Left ventricle myocardium inferior (tissue), 1 donor: ENCODE measurements at regions not wholly inside any gene's neighbourhood (a gene's known extent, or its start where the extent isn't known, plus 50 kb on each side); places are given as distances from the start of the nearest gene placed in this dataset.

ENCODE experiments used
- DNase-seq: peaks from one replicate; pipeline ENCODE4 v3.0.0-alpha.2; 2020
- H3K27ac ChIP-seq: fragments of 200-600 bp; replicated peaks from 2 replicates; pipeline ENCODE4 v1.8.0; 2021
- H3K27me3 ChIP-seq: fragments of 200-600 bp; 2 replicates; pipeline ENCODE4 v1.8.0; 2021; ENCODE audit warnings: low read depth
- H3K36me3 ChIP-seq: fragments of 200-600 bp; 2 replicates; pipeline ENCODE4 v1.8.0; 2021
- H3K4me1 ChIP-seq: fragments of 200-600 bp; 2 replicates; pipeline ENCODE4 v1.8.0; 2021
- H3K4me3 ChIP-seq: fragments of 200-600 bp; 2 replicates; pipeline ENCODE4 v1.8.0; 2021; ENCODE audit warnings: mild to moderate bottlenecking, moderate library complexity
- H3K9me3 ChIP-seq: fragments of 200-600 bp; replicated peaks from 2 replicates; pipeline ENCODE4 v1.8.0; 2021
- intact Hi-C: fragments of 100-400 bp; cut with micrococcal nuclease; formaldehyde crosslinking; loops from one replicate; pipeline ENCODE4 v1.11.0; 2022
- TF ChIP-seq, protein P1 (sequence below): fragments of 200-600 bp; IDR thresholded peaks from 2 replicates; pipeline ENCODE4 v1.8.0; 2021; ENCODE audit warnings: antibody characterized with exemption, mild to moderate bottlenecking, borderline replicate concordance
- donor health status: DM: no; HTN: yes; CAD: no; lungs with severe emphysema.

DNA sequence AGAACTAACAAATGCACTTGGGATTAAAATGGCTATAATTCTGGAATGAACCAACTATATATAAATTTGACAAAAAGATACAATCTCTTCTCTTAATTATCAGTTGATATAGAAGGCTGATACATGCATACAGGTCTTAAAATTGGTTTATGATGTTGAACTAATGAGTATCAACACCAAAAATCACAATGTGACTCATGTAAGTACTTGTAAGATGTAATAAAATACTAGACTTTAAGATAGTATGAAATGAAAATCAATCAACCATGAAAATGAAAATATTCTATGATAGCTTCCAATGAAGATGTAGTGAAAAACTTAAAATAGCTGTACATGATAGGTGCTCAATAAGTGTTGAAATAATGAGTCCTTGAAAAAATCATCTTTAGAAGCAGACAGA is 116.6 kb upstream of the SOX5 start:
- TF ChIP-seq, protein P1, sequence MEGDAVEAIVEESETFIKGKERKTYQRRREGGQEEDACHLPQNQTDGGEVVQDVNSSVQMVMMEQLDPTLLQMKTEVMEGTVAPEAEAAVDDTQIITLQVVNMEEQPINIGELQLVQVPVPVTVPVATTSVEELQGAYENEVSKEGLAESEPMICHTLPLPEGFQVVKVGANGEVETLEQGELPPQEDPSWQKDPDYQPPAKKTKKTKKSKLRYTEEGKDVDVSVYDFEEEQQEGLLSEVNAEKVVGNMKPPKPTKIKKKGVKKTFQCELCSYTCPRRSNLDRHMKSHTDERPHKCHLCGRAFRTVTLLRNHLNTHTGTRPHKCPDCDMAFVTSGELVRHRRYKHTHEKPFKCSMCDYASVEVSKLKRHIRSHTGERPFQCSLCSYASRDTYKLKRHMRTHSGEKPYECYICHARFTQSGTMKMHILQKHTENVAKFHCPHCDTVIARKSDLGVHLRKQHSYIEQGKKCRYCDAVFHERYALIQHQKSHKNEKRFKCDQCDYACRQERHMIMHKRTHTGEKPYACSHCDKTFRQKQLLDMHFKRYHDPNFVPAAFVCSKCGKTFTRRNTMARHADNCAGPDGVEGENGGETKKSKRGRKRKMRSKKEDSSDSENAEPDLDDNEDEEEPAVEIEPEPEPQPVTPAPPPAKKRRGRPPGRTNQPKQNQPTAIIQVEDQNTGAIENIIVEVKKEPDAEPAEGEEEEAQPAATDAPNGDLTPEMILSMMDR = no peak
- Histone ChIP-seq H3K27me3 (no peaks in the 10 kb centered on the region), H3K4me3 (no peak overlapping the region), H3K36me3 (no peaks in the 10 kb centered on the region), H3K4me1 (no peaks in the 10 kb centered on the region), H3K27ac (no peak overlapping the region), H3K9me3 (no peaks in the 10 kb centered on the region)
- intact Hi-C loops = no loop called here
- DNase-seq = no peak

DNA sequence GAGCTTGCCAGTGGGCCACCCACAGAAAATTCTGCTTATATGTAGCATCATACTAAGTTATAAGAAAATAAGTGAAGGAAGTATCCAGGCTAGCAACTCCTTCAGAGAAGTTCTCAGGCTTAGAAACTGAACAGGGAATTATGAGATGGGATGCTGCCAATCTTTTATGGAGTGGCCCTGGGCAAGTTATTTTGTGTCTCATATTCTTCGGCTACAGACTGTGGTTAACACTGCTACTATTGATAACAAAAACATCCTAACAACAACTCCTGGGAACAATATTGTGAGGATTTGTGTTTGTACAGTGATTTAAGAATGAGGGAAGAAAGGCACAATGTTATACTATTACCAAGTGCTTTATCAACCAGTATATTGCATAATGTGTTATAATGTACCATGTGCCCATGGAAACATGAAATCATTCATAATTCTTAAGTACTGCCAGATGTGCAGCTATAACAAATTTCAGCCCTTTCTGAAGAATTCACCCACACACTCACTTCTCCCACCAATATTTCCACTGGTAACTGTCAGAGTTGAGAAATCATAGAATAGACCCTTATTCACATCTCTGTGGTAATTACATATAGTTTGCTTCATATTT is 113.3 kb upstream of the SOX5 start:
- intact Hi-C loops = no loop called here
- DNase-seq = no peak
- Histone ChIP-seq H3K36me3 (no peaks in the 10 kb centered on the region), H3K27me3 (no peaks in the 10 kb centered on the region), H3K9me3 (no peaks in the 10 kb centered on the region), H3K4me1 (no peaks in the 10 kb centered on the region), H3K4me3 (no peak overlapping the region), H3K27ac (no peak overlapping the region)
- TF ChIP-seq, protein P1 = no peak

DNA sequence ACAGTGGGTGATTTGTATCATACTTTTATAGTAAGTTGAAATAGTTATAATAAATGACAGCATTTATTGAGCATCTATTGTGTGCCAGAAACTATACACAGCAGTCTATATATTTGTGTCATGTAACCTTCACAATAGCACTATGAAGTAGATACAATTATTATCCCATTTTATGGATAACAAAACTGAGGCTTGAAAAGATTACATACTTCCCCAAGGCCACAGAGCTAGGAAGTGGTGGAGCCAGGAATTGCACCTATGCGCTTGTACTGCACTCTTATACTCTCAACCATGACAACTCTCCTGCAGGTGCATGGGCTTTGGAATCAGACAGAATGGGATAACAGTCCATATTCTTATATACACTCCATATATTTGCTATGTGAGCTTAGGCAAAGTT is 110.6 kb upstream of the SOX5 start:
- TF ChIP-seq, protein P1 = no peak
- no peak overlapping the region for H3K27ac ChIP-seq
- no peak overlapping the region for H3K4me3 ChIP-seq
- no peaks in the 10 kb centered on the region for H3K36me3 ChIP-seq
- intact Hi-C loops = no loop called here
- DNase-seq = no peak
- H3K4me1 ChIP-seq = no peaks in the 10 kb centered on the region
- no peaks in the 10 kb centered on the region for H3K9me3 ChIP-seq
- no peaks in the 10 kb centered on the region for H3K27me3 ChIP-seq

GRCh38 chr12:24057920-24058476 is 108.5 kb upstream of the SOX5 start:
- Histone ChIP-seq H3K4me3 (no peak overlapping the region), H3K27me3 (no peaks in the 10 kb centered on the region), H3K9me3 (no peaks in the 10 kb centered on the region), H3K27ac (no peak overlapping the region), H3K4me1 (no peaks in the 10 kb centered on the region), H3K36me3 (no peaks in the 10 kb centered on the region)
- TF ChIP-seq, protein P1 = no peak
- DNase-seq = no peak
- intact Hi-C loops = no loop called here

DNA sequence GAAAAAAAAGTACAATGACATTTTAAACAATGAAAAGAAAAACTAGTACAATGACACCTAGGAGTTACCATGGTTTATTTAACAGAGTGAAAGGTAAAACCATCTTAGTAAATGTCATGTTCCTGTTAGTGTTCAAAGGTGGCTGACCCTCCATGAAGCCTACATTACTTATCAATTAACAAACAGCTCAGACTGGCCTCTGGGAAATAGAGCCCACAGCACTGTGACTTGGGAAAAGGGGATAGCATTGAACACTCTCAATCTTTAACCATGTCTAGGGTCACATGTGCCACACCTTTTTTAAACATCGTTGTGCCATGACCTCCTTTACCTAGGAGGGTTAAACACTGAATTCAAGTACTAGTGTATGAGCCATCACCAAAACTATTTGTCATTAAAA is 106.3 kb upstream of the SOX5 start:
- DNase-seq = no peak
- no peaks in the 10 kb centered on the region for H3K4me1 ChIP-seq
- intact Hi-C loops = no loop called here
- TF ChIP-seq, protein P1 = no peak
- no peaks in the 10 kb centered on the region for H3K27me3 ChIP-seq
- H3K4me3 ChIP-seq = no peak overlapping the region
- H3K9me3 ChIP-seq = no peaks in the 10 kb centered on the region
- no peak overlapping the region for H3K27ac ChIP-seq
- H3K36me3 ChIP-seq = no peaks in the 10 kb centered on the region
